HepG2 (cell line): ENCODE measurements at regions not wholly inside any gene's neighbourhood (a gene's known extent, or its start where the extent isn't known, plus 50 kb on each side); places are given as distances from the start of the nearest gene placed in this dataset.

Source experiments
- ATAC-seq: fragments of 200-7000 bp; cut with Tn5 transposase; 3 replicates; pipeline ENCODE4 v1.9.1; 2020; ENCODE audit warnings: mild to moderate bottlenecking, moderate library complexity
- BruUV-seq: library from RNA; stranded (reverse); fragments of 400-500 nt; replicated peaks from 2 replicates; lab custom pipeline; 2021; lab: Mats Ljungman, UMichigan
- CTCF ChIA-PET: fragments of 300-600 bp; formaldehyde crosslinking; extraction: SDS; loops from one replicate; lab custom pipeline; 2021; ENCODE audit warnings: low total read pairs, inconsistent platforms, low intra/inter-chr PET ratio; lab: Yijun Ruan, JAX
- POLR2A ChIA-PET: fragments of 350-600 bp; sonication (Branson Sonifier 250); formaldehyde crosslinking; loops from one replicate; lab custom pipeline; 2020; ENCODE audit warnings: antibody characterized with exemption, inconsistent platforms; lab: Yijun Ruan, JAX
- DNase-seq: peaks from one replicate; pipeline ENCODE4 v3.0.0-alpha.2; 2015; ENCODE audit warnings: low spot score
- FAIRE-seq: peaks from 3 replicates; lab custom pipeline; 2011; peaks lifted over from hg19 to GRCh38; lab: Jason Lieb, UNC
- H2AFZ ChIP-seq: one replicate; pipeline ENCODE4 v1.6.1; 2011; ENCODE audit warnings: low read length, inconsistent platforms
- H3K27ac ChIP-seq: fragments of 300-600 bp; 3 replicates; pipeline ENCODE4 v1.8.0; 2011; ENCODE audit warnings: mixed run types, mild to moderate bottlenecking, mixed read lengths, low read length, inconsistent platforms; ENCODE audit not compliant: insufficient read depth; ENCODE audit errors: extremely low read length
- H3K27me3 ChIP-seq, 2 experiments: fragments of 200-600 bp in 1 of 2; 2 replicates in 1 of 2; 3 replicates in 1 of 2; pipeline versions ENCODE4 v1.6.0 to v1.8.0; 2011; ENCODE audit warnings: low read length in 2 of 2, mild to moderate bottlenecking in 2 of 2, moderate library complexity in 2 of 2, inconsistent platforms in 1 of 2; ENCODE audit not compliant: insufficient read depth in 2 of 2, control insufficient read depth in 1 of 2
- H3K36me3 ChIP-seq, 2 experiments: fragments of 200-600 bp in 1 of 2; replicated peaks in 1 of 2; 2 replicates in 1 of 2; 3 replicates in 1 of 2; pipeline versions ENCODE4 v1.5.1 to v1.8.0; 2011; ENCODE audit warnings: low read length in 2 of 2, inconsistent platforms in 1 of 2; ENCODE audit not compliant: insufficient read depth in 2 of 2, control insufficient read depth in 1 of 2
- H3K4me1 ChIP-seq: 2 replicates; pipeline ENCODE4 v1.5.1; 2012; ENCODE audit warnings: low read length, inconsistent platforms; ENCODE audit not compliant: insufficient read depth
- H3K4me2 ChIP-seq: 2 replicates; pipeline ENCODE4 v1.6.0; 2011; ENCODE audit warnings: low read depth, low read length, inconsistent platforms
- H3K4me3 ChIP-seq, 3 experiments: fragments of 200-600 bp in 1 of 3; sonication (generic), shearing (Covaris generic) in 1 of 3; replicated peaks in 1 of 3; 2 replicates each; pipeline ENCODE4 v1.5.1; 2011 to 2016; ENCODE audit warnings: low read length in 3 of 3, inconsistent platforms in 2 of 3, low read depth in 2 of 3, mild to moderate bottlenecking in 2 of 3, control low read depth in 1 of 3, mixed read lengths in 1 of 3; ENCODE audit not compliant: insufficient read depth in 1 of 3
- H3K79me2 ChIP-seq: one replicate; pipeline ENCODE4 v1.6.1; 2011; ENCODE audit warnings: low read length, inconsistent platforms; ENCODE audit not compliant: insufficient read depth
- H3K9ac ChIP-seq: 2 replicates; pipeline ENCODE4 v1.6.0; 2011; ENCODE audit warnings: mild to moderate bottlenecking, low read depth, low read length, inconsistent platforms; ENCODE audit not compliant: insufficient read depth
- H3K9me3 ChIP-seq: 2 replicates; pipeline ENCODE4 v1.5.1; 2012; ENCODE audit warnings: mild to moderate bottlenecking, low read length
- H4K20me1 ChIP-seq: 2 replicates; pipeline ENCODE4 v1.6.0; 2011; ENCODE audit warnings: inconsistent platforms, mild to moderate bottlenecking, low read length, moderate library complexity; ENCODE audit not compliant: insufficient read depth
- AHR ChIP-seq: IDR thresholded peaks from 2 replicates; pipeline ENCODE4 v1.6.1; 2018; ENCODE audit warnings: missing genetic modification reagents, missing compliant biosample characterization
- BRCA1 ChIP-seq: sonication (generic); formaldehyde crosslinking; IDR thresholded peaks from 2 replicates; pipeline ENCODE4 v1.4.0; 2020; ENCODE audit warnings: missing genetic modification reagents
- CERS6 ChIP-seq: sonication (generic); formaldehyde crosslinking; IDR thresholded peaks from 2 replicates; pipeline ENCODE4 v1.5.0; 2020; ENCODE audit warnings: missing genetic modification reagents
- FOXO1 ChIP-seq: sonication (generic); formaldehyde crosslinking; IDR thresholded peaks from 2 replicates; pipeline ENCODE4 v1.4.0; 2020; ENCODE audit warnings: missing genetic modification reagents
- NR1H2 ChIP-seq: sonication (generic); formaldehyde crosslinking; IDR thresholded peaks from 2 replicates; pipeline ENCODE4 v1.8.1; 2022; ENCODE audit warnings: low read depth, missing genetic modification reagents, borderline replicate concordance
- TBP ChIP-seq: sonication (generic); formaldehyde crosslinking; IDR thresholded peaks from 2 replicates; pipeline ENCODE4 v1.5.0; 2020; ENCODE audit warnings: missing genetic modification reagents
- ZBTB1 ChIP-seq: sonication (generic); formaldehyde crosslinking; IDR thresholded peaks from 2 replicates; pipeline ENCODE4 v1.4.0; 2020; ENCODE audit warnings: missing genetic modification reagents, borderline replicate concordance
- ZNF160 ChIP-seq: sonication (generic); formaldehyde crosslinking; IDR thresholded peaks from 2 replicates; pipeline ENCODE4 v1.8.0; 2022; ENCODE audit warnings: mild to moderate bottlenecking, inconsistent platforms, missing genetic modification reagents
- ZNF562 ChIP-seq: sonication (generic); formaldehyde crosslinking; IDR thresholded peaks from 2 replicates; pipeline ENCODE4 v1.8.0; 2022; ENCODE audit warnings: missing genetic modification reagents, borderline replicate concordance
- ZSCAN21 ChIP-seq: sonication (generic); formaldehyde crosslinking; IDR thresholded peaks from 2 replicates; pipeline ENCODE4 v1.8.0; 2022; ENCODE audit warnings: mild to moderate bottlenecking, missing genetic modification reagents, moderate library complexity, borderline replicate concordance
- WGBS: methylation state at CpG from one replicate; pipeline ENCODE4 v1.1.6; 2017; ENCODE audit warnings: low lambda C conversion rate; 5-methylcytosine and 5-hydroxymethylcytosine counted together
- in situ Hi-C: cut with HindIII; loops from 2 replicates; pipeline ENCODE4 v1.10.0; 2017; ENCODE audit warnings: low pct_unique_long_range_greater_than_20kb; ENCODE audit not compliant: extremely low pct_ligation_motif_present
- intact Hi-C: fragments of 100-400 bp; cut with micrococcal nuclease; formaldehyde crosslinking; loops from one replicate; pipeline ENCODE4 v1.10.0; 2022; ENCODE audit not compliant: unreplicated experiment
- TF ChIP-seq, protein P1 (sequence below): sonication (generic); formaldehyde crosslinking; IDR thresholded peaks from 2 replicates; pipeline ENCODE4 v1.5.0; 2020; ENCODE audit warnings: missing genetic modification reagents
- TF ChIP-seq, protein P2 (sequence below): IDR thresholded peaks from 2 replicates; pipeline ENCODE4 v1.6.1; 2012; ENCODE audit warnings: low read depth, low read length, improper control_type of control experiment
- TF ChIP-seq, protein P3 (sequence below): sonication (generic); formaldehyde crosslinking; IDR thresholded peaks from 2 replicates; pipeline ENCODE4 v1.5.1; 2020; ENCODE audit warnings: missing genetic modification reagents, mild to moderate bottlenecking, borderline replicate concordance

GRCh38 chr1:60888126-60888525, 194.2 kb upstream of the NFIA start:
- TF ChIP-seq, protein P1, sequence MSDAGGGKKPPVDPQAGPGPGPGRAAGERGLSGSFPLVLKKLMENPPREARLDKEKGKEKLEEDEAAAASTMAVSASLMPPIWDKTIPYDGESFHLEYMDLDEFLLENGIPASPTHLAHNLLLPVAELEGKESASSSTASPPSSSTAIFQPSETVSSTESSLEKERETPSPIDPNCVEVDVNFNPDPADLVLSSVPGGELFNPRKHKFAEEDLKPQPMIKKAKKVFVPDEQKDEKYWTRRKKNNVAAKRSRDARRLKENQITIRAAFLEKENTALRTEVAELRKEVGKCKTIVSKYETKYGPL (CRISPR knock-in tag) = no peak
- TF ChIP-seq ZNF160 (CRISPR knock-in tag) = no peak
- TF ChIP-seq, all 625 proteins: peak for 0
- 14% methylated on average over 2 of the region's 3 CpGs for WGBS
- Histone ChIP-seq H3K36me3 (no peaks in the 10 kb centered on the region), H4K20me1 (no peaks in the 10 kb centered on the region), H3K27ac (no peak overlapping the region), H3K9ac (no peak overlapping the region), H3K9me3 (no peaks in the 10 kb centered on the region), H2AFZ (no peak overlapping the region), H3K27me3 (peaks cover 0 to 5% of the 10 kb centered on the region in 2 experiments; a peak in 1 of 5 replicates), H3K79me2 (no peaks in the 10 kb centered on the region), H3K4me3 (no peak overlapping the region), H3K4me2 (no peak overlapping the region), H3K4me1 (no peaks in the 10 kb centered on the region)
- intact Hi-C loops (no loop called here), in situ Hi-C loops (no loop called here)
- ChIA-PET CTCF (no interaction called here), POLR2A (no interaction called here)
- FAIRE-seq (no peak), DNase-seq (no peak), ATAC-seq (no peak)
- BruUV-seq = no TSS peak

DNA sequence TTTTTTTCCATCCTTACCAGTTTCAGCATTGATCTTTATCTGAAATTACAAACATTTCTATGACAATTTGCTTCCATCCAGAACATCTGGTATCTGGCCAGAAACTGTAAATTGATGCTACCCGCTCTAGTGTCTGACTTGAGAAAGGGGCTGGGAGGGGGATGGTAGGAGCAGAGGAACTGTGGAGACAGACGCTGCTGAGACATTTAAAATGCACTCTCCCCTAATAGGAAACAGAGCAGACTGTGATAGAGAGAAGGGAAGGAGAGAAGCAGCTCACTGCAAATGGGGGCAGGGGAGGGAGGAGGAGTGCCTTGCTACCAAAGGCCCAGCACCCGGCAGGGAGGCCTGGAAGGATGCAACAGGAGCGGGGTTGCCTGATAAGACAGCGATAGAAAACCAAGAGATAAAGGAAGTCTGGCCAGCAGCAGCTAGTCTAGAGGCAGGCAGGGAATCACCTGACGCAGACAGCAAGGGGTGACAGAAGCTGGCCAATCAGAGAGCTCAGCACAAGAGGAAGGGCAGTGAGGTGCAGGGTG, 195.5 kb upstream of the NFIA start:
- Histone ChIP-seq H3K79me2 (no peaks in the 10 kb centered on the region), H3K27ac (no peak overlapping the region), H3K9ac (no peak overlapping the region), H2AFZ (no peak overlapping the region), H3K4me2 (no peak overlapping the region), H4K20me1 (no peaks in the 10 kb centered on the region), H3K27me3 (no peaks in the 10 kb centered on the region), H3K4me1 (no peaks in the 10 kb centered on the region), H3K4me3 (no peak overlapping the region), H3K36me3 (no peaks in the 10 kb centered on the region), H3K9me3 (no peaks in the 10 kb centered on the region)
- DNase-seq = no peak
- POLR2A ChIA-PET = no interaction called here
- BruUV-seq = no TSS peak
- in situ Hi-C loops = no loop called here
- FAIRE-seq = no peak
- intact Hi-C loops = no loop called here
- CTCF ChIA-PET = no interaction called here
- 17% methylated on average over 6 of the region's 6 CpGs for WGBS
- ATAC-seq = no peak
- TF ChIP-seq NR1H2 (CRISPR knock-in tag) = no peak
- TF ChIP-seq, protein P2, sequence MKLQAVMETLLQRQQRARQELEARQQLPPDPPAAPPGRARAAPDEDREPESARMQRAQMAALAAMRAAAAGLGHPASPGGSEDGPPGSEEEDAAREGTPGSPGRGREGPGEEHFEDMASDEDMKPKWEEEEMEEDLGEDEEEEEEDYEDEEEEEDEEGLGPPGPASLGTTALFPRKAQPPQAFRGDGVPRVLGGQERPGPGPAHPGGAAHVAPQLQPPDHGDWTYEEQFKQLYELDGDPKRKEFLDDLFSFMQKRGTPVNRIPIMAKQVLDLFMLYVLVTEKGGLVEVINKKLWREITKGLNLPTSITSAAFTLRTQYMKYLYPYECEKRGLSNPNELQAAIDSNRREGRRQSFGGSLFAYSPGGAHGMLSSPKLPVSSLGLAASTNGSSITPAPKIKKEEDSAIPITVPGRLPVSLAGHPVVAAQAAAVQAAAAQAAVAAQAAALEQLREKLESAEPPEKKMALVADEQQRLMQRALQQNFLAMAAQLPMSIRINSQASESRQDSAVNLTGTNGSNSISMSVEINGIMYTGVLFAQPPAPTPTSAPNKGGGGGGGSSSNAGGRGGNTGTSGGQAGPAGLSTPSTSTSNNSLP = no peak
- TF ChIP-seq CERS6 (CRISPR knock-in tag) = no peak
- no peak for TF ChIP-seq ZNF562
- no peak for TF ChIP-seq AHR (CRISPR knock-in tag)
- no peak for TF ChIP-seq BRCA1
- TF ChIP-seq ZBTB1 (CRISPR knock-in tag) = no peak
- TF ChIP-seq, protein P3, sequence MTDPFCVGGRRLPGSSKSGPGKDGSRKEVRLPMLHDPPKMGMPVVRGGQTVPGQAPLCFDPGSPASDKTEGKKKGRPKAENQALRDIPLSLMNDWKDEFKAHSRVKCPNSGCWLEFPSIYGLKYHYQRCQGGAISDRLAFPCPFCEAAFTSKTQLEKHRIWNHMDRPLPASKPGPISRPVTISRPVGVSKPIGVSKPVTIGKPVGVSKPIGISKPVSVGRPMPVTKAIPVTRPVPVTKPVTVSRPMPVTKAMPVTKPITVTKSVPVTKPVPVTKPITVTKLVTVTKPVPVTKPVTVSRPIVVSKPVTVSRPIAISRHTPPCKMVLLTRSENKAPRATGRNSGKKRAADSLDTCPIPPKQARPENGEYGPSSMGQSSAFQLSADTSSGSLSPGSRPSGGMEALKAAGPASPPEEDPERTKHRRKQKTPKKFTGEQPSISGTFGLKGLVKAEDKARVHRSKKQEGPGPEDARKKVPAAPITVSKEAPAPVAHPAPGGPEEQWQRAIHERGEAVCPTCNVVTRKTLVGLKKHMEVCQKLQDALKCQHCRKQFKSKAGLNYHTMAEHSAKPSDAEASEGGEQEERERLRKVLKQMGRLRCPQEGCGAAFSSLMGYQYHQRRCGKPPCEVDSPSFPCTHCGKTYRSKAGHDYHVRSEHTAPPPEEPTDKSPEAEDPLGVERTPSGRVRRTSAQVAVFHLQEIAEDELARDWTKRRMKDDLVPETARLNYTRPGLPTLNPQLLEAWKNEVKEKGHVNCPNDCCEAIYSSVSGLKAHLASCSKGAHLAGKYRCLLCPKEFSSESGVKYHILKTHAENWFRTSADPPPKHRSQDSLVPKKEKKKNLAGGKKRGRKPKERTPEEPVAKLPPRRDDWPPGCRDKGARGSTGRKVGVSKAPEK = no peak
- TF ChIP-seq FOXO1 = no peak
- no peak for TF ChIP-seq ZSCAN21 (CRISPR knock-in tag)
- no peak for TF ChIP-seq TBP
